ENCODE measurements at regions not wholly inside any gene's neighbourhood (a gene's known extent, or its start where the extent isn't known, plus 50 kb on each side); places are given as distances from the start of the nearest gene placed in this dataset.

DNA sequence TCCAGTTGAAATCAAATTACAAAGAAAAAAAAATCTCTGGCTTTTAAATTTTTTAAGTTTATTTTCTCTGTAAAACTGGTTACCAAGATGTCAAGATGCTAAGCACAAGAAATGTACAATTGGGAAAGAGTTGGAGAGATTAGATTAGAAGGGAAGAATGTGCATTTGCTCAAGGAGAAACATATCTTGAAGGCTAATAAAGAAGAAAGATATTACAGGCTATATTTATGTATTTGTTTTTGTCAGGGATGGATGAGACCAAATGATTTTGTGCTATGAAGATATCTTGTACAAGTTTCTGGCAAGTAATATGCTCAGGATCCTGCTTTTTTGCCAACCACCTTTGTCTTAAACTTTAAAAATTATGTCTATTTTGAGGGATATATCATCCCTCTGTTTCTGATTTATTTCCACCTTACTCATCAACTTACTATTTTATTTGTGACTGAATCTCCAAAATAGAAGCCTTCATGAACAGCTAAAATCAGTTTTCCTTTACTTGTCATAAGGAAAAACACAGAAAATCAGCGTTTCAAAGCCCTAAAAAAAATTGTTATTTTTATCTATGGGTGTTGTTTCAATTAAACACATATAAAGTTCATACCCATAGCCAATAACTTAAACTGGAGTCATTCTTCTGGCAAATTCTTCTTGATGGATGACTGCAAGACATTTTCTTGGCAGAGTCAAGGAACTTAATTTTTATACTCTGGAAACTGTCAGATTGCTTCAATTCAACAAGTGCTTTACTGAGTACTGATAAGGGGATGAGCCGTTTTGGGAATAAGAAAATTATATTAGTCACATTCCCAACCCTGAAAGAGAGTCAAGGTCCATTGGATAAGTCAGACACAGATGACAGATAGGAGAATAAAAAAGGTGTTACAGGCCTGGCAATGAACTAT, 141.8 kb downstream of the CTH start:
- Histone ChIP-seq H3K4me1 (no peaks in the 10 kb centered on the region), H3K4me3 (replicated peaks in 1 of 3) (no peak overlapping the region), H3K27ac (no peak overlapping the region), H3K36me3 (no peaks in the 10 kb centered on the region), H3K27me3 (no peaks in the 10 kb centered on the region), H3K9me3 (no peaks in the 10 kb centered on the region)
- DNase-seq, result no peak
- WGBS, 2 donors, result 41 to 51% methylated on average over 2 of the region's 2 CpGs
- intact Hi-C loops (cut with DNase I), result no loop called here
- no peak for TF ChIP-seq POLR2A (IDR thresholded peaks at IDR 0.05)
- TF ChIP-seq, protein P1, sequence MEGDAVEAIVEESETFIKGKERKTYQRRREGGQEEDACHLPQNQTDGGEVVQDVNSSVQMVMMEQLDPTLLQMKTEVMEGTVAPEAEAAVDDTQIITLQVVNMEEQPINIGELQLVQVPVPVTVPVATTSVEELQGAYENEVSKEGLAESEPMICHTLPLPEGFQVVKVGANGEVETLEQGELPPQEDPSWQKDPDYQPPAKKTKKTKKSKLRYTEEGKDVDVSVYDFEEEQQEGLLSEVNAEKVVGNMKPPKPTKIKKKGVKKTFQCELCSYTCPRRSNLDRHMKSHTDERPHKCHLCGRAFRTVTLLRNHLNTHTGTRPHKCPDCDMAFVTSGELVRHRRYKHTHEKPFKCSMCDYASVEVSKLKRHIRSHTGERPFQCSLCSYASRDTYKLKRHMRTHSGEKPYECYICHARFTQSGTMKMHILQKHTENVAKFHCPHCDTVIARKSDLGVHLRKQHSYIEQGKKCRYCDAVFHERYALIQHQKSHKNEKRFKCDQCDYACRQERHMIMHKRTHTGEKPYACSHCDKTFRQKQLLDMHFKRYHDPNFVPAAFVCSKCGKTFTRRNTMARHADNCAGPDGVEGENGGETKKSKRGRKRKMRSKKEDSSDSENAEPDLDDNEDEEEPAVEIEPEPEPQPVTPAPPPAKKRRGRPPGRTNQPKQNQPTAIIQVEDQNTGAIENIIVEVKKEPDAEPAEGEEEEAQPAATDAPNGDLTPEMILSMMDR (IDR thresholded peaks at IDR 0.05), result no peak

DNA sequence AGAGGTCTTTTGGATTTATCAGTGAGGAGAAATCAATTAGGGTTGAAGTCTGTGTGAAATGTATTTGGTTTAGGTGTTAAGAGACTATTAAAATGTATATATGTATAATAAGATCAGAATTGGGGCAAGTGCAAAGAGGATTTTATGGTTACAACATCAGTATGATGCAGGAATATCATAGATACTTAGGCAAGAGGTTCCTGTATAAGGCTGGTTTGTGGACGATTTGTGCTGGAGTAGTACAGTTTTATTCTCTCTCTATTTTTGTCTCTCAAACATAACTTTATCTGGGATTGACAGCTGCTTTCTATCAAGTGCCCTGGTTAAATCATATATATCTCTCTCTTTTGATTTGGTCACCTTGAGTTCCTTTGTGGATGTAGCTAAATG, 142.5 kb downstream of the CTH start:
- intact Hi-C loops (cut with DNase I), result no loop called here
- 73 to 78% methylated on average over 1 of the region's 1 CpG for WGBS, 2 donors
- no peaks in the 10 kb centered on the region for H3K9me3 ChIP-seq
- no peak for TF ChIP-seq POLR2A (IDR thresholded peaks at IDR 0.05)
- TF ChIP-seq, protein P1 (IDR thresholded peaks at IDR 0.05), result no peak
- no peaks in the 10 kb centered on the region for H3K27me3 ChIP-seq
- H3K27ac ChIP-seq, result no peak overlapping the region
- no peaks in the 10 kb centered on the region for H3K36me3 ChIP-seq
- no peak overlapping the region for H3K4me3 ChIP-seq (replicated peaks in 1 of 3)
- DNase-seq, result no peak
- no peaks in the 10 kb centered on the region for H3K4me1 ChIP-seq

DNA sequence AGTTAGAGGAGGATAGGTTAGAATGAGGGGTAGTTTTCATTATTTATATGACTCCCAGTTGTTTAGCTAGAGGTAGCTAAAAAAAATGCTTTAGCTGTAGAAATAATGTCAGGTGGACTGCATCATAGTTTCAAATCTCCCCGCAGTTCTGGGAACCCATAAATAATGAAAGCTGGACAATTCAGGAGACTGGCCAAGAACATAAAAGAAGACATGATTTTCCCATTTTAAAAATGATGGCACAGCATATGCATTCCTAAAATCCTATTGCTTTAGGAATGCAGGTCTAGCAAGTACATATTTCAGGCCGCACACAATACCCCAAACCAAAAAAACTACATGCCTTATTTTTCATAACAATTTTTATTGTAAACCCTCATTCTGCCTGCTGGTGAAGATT, 143.3 kb downstream of the CTH start:
- WGBS, 2 donors, result 86 to 95% methylated on average over 2 of the region's 2 CpGs
- Histone ChIP-seq H3K9me3 (no peaks in the 10 kb centered on the region), H3K27ac (no peak overlapping the region)

DNA sequence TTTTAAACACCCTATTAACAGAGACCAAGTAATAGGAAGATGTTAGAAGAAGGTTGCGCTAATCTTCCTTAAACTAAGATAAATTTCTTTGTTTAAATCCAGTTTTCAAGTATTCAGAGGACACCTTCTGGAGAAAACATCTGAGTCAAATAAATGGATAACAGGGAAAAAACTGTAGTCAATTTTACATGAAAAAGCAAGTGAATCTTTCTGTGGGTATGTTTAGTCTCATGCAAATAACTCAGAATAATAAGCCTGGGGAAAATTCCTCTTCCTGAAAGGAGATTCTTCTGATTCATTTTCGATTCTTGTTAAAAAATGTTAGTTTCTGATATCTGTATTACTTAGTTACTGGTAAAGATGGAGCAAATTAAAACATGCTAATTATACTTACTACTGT, 145.5 kb downstream of the CTH start:
- Histone ChIP-seq H3K4me3 (replicated peaks in 1 of 3) (no peak overlapping the region), H3K9me3 (no peaks in the 10 kb centered on the region), H3K27ac (no peak overlapping the region), H3K36me3 (no peaks in the 10 kb centered on the region), H3K4me1 (no peaks in the 10 kb centered on the region), H3K27me3 (no peaks in the 10 kb centered on the region)
- WGBS, 2 donors, result 87 to 89% methylated on average over 2 of the region's 2 CpGs
- DNase-seq, result no peak
- TF ChIP-seq, protein P1 (IDR thresholded peaks at IDR 0.05), result no peak
- TF ChIP-seq POLR2A (IDR thresholded peaks at IDR 0.05), result no peak
- intact Hi-C loops (cut with DNase I), result no loop called here

More for the DNA sequence above, 143.3 kb downstream of the CTH start:
- Histone ChIP-seq H3K27me3 (no peaks in the 10 kb centered on the region), H3K4me1 (no peaks in the 10 kb centered on the region), H3K4me3 (replicated peaks in 1 of 3) (no peak overlapping the region), H3K36me3 (no peaks in the 10 kb centered on the region)
- no peak for TF ChIP-seq POLR2A (IDR thresholded peaks at IDR 0.05)
- TF ChIP-seq, protein P1 (IDR thresholded peaks at IDR 0.05), result no peak
- intact Hi-C loops (cut with DNase I), result no loop called here
- no peak for DNase-seq

DNA sequence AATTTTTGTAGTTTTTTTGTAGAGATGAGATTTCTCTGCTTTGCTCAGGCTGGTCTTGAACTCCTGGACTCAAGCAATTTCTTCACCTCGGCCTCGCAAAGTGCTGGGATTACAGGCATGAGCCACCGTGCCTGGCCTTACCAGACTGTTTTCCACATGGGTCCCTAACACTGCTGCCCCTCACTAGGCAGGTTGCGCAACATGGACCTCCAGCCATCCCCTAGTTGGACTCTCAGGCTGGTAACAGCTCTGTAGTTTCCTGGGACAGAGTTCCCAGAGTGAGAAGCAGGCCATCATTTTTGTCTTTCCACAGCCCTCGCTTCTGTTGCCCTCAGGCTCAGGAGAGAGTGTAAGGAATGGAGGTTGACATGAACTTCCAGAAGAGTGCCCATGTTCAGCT, 156.1 kb downstream of the CTH start:
- Histone ChIP-seq H3K36me3 (no peaks in the 10 kb centered on the region), H3K9me3 (no peaks in the 10 kb centered on the region), H3K4me1 (no peaks in the 10 kb centered on the region), H3K27me3 (no peaks in the 10 kb centered on the region), H3K27ac (no peak overlapping the region), H3K4me3 (replicated peaks in 1 of 3) (no peak overlapping the region)
- DNase-seq, result no peak
- no peak for TF ChIP-seq POLR2A (IDR thresholded peaks at IDR 0.05)
- TF ChIP-seq, protein P1 (IDR thresholded peaks at IDR 0.05), result no peak
- WGBS, 2 donors, result 89 to 92% methylated on average over 5 of the region's 5 CpGs
- intact Hi-C loops (cut with DNase I), result no loop called here

All from thyroid gland (tissue), 4 donors.